OCI-LY3 (cell line): ENCODE measurements at regions not wholly inside any gene's neighbourhood (a gene's known extent, or its start where the extent isn't known, plus 50 kb on each side); places are given as distances from the start of the nearest gene placed in this dataset.

Experiments
- H2AFZ ChIP-seq: fragments of 200-600, 300-600 bp; shearing (Covaris generic); 2 replicates; pipeline ENCODE4 v1.6.0; 2014; ENCODE audit warnings: antibody characterized with exemption, low read depth, low read length
- H3K27ac ChIP-seq: fragments of 200-600, 300-600 bp; sonication (generic); 2 replicates; pipeline ENCODE4 v1.5.1; 2014; ENCODE audit warnings: mild to moderate bottlenecking, low read length, moderate library complexity, mixed read lengths
- H3K27me3 ChIP-seq: fragments of 200-600, 300-600 bp; sonication (generic); 2 replicates; pipeline ENCODE4 v1.6.1; 2014; ENCODE audit warnings: low read depth, low read length, mixed read lengths
- H3K36me3 ChIP-seq: fragments of 200-600, 300-600 bp; sonication (generic); replicated peaks from 2 replicates; pipeline ENCODE3; 2014; ENCODE audit warnings: low read depth, low read length, mixed read lengths
- H3K4me1 ChIP-seq: fragments of 300-600, 200-600 bp; sonication (generic); 2 replicates; pipeline ENCODE4 v1.6.1; 2014; ENCODE audit warnings: low read length, mixed read lengths
- H3K4me2 ChIP-seq: fragments of 200-600, 300-600 bp; sonication (generic); 2 replicates; pipeline ENCODE4 v1.6.1; 2014; ENCODE audit warnings: low read length, mixed read lengths
- H3K4me3 ChIP-seq: fragments of 300-600, 200-600 bp; sonication (generic); 2 replicates; pipeline ENCODE4 v1.5.1; 2014; ENCODE audit warnings: antibody characterized with exemption, mild to moderate bottlenecking, low read length, moderate library complexity
- H3K79me2 ChIP-seq: fragments of 300-600, 200-600 bp; shearing (Covaris generic); 2 replicates; pipeline ENCODE4 v1.6.1; 2014; ENCODE audit warnings: mild to moderate bottlenecking, low read length, mixed read lengths
- H3K9ac ChIP-seq: fragments of 300-600, 200-600 bp; shearing (Covaris generic); 2 replicates; pipeline ENCODE4 v1.6.0; 2014; ENCODE audit warnings: mild to moderate bottlenecking, low read length, moderate library complexity
- H3K9me3 ChIP-seq: fragments of 200-600, 300-600 bp; shearing (Covaris generic); 2 replicates; pipeline ENCODE4 v1.6.1; 2014; ENCODE audit warnings: low read length, mixed read lengths; ENCODE audit not compliant: insufficient read depth
- H4K20me1 ChIP-seq: fragments of 200-600, 300-600 bp; sonication (generic); 2 replicates; pipeline ENCODE4 v1.6.1; 2016; ENCODE audit warnings: low read length, mixed read lengths; ENCODE audit not compliant: insufficient read depth
- EZH2phosphoT487 ChIP-seq: fragments of 200-600 bp; shearing (Covaris generic); IDR thresholded peaks from 2 replicates; pipeline ENCODE4 v1.6.1; 2018; ENCODE audit warnings: antibody characterized with exemption, mixed run types, low read depth
- TF ChIP-seq, protein P1 (sequence below): fragments of 200-600, 300-600 bp; sonication (generic); IDR thresholded peaks from 2 replicates; pipeline ENCODE4 v1.5.1; 2014; ENCODE audit warnings: antibody characterized with exemption, low read length, low read depth

DNA sequence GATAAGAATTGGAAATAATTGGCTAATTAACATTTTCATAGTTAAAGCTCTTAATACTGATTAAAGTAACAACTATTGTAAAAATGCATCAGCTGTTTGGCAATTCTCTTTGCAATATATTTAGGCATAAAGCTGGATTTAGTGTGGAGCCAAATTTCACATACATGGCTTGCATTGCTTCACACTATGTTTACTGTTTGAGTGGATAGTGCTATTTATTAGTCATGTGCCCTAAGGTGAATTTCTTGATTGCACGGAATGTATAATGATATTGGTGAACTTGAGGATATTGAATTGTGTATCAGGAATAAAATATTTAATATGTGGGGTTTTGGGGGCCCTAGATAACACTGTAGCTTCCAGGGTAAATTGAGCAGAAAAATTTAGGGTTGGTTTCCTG, 100.9 kb downstream of the AASDHPPT start:
- no peaks in the 10 kb centered on the region for H3K4me1 ChIP-seq
- H4K20me1 ChIP-seq: no peaks in the 10 kb centered on the region
- no peak overlapping the region for H3K27ac ChIP-seq
- H3K36me3 ChIP-seq: no peaks in the 10 kb centered on the region
- no peak overlapping the region for H2AFZ ChIP-seq
- H3K27me3 ChIP-seq: no peaks in the 10 kb centered on the region
- no peak overlapping the region for H3K4me3 ChIP-seq
- no peaks in the 10 kb centered on the region for H3K9me3 ChIP-seq
- TF ChIP-seq EZH2phosphoT487: no peak
- TF ChIP-seq, protein P1, sequence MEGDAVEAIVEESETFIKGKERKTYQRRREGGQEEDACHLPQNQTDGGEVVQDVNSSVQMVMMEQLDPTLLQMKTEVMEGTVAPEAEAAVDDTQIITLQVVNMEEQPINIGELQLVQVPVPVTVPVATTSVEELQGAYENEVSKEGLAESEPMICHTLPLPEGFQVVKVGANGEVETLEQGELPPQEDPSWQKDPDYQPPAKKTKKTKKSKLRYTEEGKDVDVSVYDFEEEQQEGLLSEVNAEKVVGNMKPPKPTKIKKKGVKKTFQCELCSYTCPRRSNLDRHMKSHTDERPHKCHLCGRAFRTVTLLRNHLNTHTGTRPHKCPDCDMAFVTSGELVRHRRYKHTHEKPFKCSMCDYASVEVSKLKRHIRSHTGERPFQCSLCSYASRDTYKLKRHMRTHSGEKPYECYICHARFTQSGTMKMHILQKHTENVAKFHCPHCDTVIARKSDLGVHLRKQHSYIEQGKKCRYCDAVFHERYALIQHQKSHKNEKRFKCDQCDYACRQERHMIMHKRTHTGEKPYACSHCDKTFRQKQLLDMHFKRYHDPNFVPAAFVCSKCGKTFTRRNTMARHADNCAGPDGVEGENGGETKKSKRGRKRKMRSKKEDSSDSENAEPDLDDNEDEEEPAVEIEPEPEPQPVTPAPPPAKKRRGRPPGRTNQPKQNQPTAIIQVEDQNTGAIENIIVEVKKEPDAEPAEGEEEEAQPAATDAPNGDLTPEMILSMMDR: no peak
- no peak overlapping the region for H3K4me2 ChIP-seq
- no peaks in the 10 kb centered on the region for H3K79me2 ChIP-seq
- H3K9ac ChIP-seq: no peak overlapping the region

DNA sequence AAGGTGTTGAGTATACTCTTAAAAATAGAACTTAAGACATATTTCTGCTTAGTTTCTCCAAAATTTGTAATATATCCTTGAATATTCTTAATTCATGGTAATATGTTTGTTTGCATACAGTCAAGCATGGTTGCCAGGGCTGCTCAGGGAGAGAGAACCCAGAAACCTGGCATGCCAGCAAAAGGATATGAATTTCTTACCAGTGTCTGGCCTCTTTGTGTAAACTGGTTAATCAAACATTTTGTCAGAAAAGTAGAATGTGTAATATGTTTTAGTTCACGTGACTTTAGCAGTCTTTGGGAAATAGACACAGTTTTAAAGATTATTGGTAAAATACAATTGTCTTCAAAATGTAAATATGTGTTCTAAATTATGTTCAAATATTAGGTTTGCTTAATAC, 101.6 kb downstream of the AASDHPPT start:
- H3K27me3 ChIP-seq: no peaks in the 10 kb centered on the region
- TF ChIP-seq, protein P1: no peak
- TF ChIP-seq EZH2phosphoT487: no peak

DNA sequence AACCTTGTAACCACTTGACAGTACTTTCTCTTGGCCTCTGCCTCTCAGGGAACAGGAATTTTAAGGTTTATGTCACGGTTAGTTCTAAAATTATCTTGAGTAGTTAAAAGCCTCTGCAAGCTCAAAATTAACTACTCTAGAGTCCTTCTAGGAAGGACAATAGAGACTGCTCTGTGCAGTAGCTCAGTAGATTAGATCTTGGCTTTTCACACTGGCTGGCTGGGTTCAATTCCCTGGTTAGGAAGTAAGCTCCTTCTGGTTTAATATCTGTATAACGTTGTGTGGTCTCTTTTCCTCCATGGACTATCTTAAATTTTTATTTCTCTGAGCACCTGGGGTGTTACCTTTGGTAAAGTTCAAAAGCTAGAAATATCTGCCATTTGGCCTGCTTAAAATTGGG, 109.2 kb downstream of the AASDHPPT start:
- H3K27ac ChIP-seq: no peak overlapping the region
- no peak overlapping the region for H3K4me2 ChIP-seq
- no peak overlapping the region for H3K9ac ChIP-seq
- H3K4me1 ChIP-seq: no peaks in the 10 kb centered on the region
- H3K4me3 ChIP-seq: no peak overlapping the region
- H3K79me2 ChIP-seq: no peaks in the 10 kb centered on the region
- no peak for TF ChIP-seq EZH2phosphoT487
- TF ChIP-seq, protein P1: no peak
- H3K36me3 ChIP-seq: no peaks in the 10 kb centered on the region
- no peaks in the 10 kb centered on the region for H3K27me3 ChIP-seq
- no peak overlapping the region for H2AFZ ChIP-seq
- no peaks in the 10 kb centered on the region for H4K20me1 ChIP-seq
- H3K9me3 ChIP-seq: no peaks in the 10 kb centered on the region

More for the DNA sequence above, 101.6 kb downstream of the AASDHPPT start:
- H3K36me3 ChIP-seq: no peaks in the 10 kb centered on the region
- no peak overlapping the region for H2AFZ ChIP-seq
- no peak overlapping the region for H3K9ac ChIP-seq
- no peaks in the 10 kb centered on the region for H3K79me2 ChIP-seq
- no peak overlapping the region for H3K27ac ChIP-seq
- H3K4me1 ChIP-seq: no peaks in the 10 kb centered on the region
- H4K20me1 ChIP-seq: no peaks in the 10 kb centered on the region
- H3K4me2 ChIP-seq: no peak overlapping the region
- no peaks in the 10 kb centered on the region for H3K9me3 ChIP-seq
- H3K4me3 ChIP-seq: no peak overlapping the region

DNA sequence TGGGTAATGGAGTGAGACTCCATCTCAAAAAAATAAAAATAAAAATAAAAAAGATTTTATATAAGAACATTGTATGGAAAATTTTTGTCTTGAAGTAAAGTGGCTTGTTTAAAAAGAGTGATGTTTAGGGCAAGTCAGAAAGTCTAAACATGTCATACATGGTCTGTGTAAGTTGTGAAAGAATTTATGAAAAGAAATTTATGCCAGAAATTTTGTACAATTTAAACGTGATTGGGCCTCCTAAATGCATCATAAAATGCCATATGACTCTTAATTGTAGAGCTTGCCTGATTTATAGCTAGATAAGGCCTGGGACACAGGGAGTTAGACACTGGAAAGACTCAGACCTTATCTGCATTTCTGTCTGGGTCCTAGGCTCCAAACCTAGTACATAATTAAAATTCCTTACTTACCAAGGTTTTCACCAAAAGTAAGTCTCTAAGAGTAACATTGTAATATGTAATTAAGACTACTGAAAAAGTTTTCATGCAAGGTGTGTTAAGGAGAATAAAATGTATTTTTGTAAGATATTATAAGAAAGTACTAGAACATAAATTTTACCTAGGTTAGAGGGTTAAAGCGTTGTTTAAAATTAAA, 110.5 kb downstream of the AASDHPPT start:
- no peak overlapping the region for H3K27ac ChIP-seq
- no peak overlapping the region for H3K4me3 ChIP-seq
- no peak overlapping the region for H2AFZ ChIP-seq
- H3K36me3 ChIP-seq: no peaks in the 10 kb centered on the region
- TF ChIP-seq, protein P1: no peak
- no peak for TF ChIP-seq EZH2phosphoT487
- H3K9ac ChIP-seq: no peak overlapping the region
- no peak overlapping the region for H3K4me2 ChIP-seq
- H3K9me3 ChIP-seq: no peaks in the 10 kb centered on the region
- H3K27me3 ChIP-seq: no peaks in the 10 kb centered on the region
- H3K79me2 ChIP-seq: no peaks in the 10 kb centered on the region
- H4K20me1 ChIP-seq: no peaks in the 10 kb centered on the region
- H3K4me1 ChIP-seq: no peaks in the 10 kb centered on the region
